ENCODE measurements at regions not wholly inside any gene's neighbourhood (a gene's known extent, or its start where the extent isn't known, plus 50 kb on each side); places are given as distances from the start of the nearest gene placed in this dataset.

DNA sequence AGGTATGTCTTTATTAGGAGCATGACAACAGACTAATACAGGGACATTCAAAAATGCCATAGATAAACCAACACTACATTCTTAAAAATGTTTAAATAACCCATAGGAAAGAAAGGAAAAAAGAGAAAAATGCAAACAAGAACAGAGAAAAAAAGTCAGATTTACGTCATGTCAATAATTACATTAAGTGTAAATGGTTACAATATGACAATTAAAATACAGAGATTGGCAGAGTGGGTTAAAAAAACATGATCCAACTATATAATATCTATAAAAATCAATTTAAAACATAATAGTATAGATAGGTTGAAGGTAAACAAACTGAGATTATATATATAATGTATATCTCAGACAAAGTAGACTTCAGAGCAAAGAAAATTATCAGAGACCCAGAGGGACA lies 255.8 kb downstream of the ANAPC1 start:
- Histone ChIP-seq H3K18ac (ENCODE audit: low read length) (no peak overlapping the region), H4K5ac (ENCODE audit: low read length) (no peak overlapping the region), H3K9ac (ENCODE audit: low read length) (no peak overlapping the region), H3K56ac (ENCODE audit: low read length) (no peak overlapping the region), H3K4ac (ENCODE audit: low read depth, low read length) (no peak overlapping the region), H3K23ac (ENCODE audit: low read length) (no peak overlapping the region), H3K4me2 (ENCODE audit: low read length) (no peak overlapping the region), H3K4me1 (ENCODE audit: control insufficient read depth, low read depth, low read length) (no peaks in the 10 kb centered on the region), H4K8ac (ENCODE audit: low read depth, low read length) (no peak overlapping the region), H2BK5ac (ENCODE audit: low read length) (no peak overlapping the region), H2BK120ac (ENCODE audit: low read depth, low read length) (no peak overlapping the region), H3K79me2 (ENCODE audit: control insufficient read depth, insufficient read depth, low read length) (no peaks in the 10 kb centered on the region), H3K4me3 (ENCODE audit: low read length) (no peak overlapping the region), H3K79me1 (ENCODE audit: low read length) (no peaks in the 10 kb centered on the region), H3K27ac (ENCODE audit: low read depth, low read length) (no peak overlapping the region), H3K27me3 (ENCODE audit: insufficient read depth, low read length, poor library complexity) (no peaks in the 10 kb centered on the region), H2BK15ac (replicated peaks; ENCODE audit: low read depth) (no peak overlapping the region), H2AK5ac (ENCODE audit: low read length) (no peak overlapping the region), H3K36me3 (ENCODE audit: control insufficient read depth, insufficient read depth, low read length) (no peaks in the 10 kb centered on the region)
- no peak for DNase-seq
- no CpG with 5 or more reads among the region's 1 CpG for WGBS (ENCODE audit: extremely low coverage, insufficient coverage, low lambda C conversion rate)

DNA sequence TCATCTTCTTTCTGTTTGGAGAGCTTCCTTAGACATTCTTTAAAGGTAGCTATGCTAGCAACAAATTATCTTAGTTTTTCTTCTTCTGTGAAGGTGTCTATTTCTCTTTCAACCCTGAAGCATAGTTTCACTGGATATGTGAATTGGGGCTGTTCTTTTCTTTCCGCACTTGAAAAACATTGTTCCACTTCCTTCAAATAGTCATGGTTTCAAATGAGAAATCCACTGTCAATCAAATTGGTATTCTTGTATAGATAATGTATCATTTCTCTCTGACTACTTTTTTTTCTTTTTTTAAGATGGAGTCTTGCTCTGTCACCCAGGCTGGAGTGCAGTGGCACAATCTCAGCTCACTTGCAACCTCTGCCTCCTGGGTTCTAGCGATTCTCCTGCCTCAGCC lies 254.0 kb downstream of the ANAPC1 start:
- Histone ChIP-seq H2BK120ac (ENCODE audit: low read depth, low read length) (no peak overlapping the region), H2BK5ac (ENCODE audit: low read length) (no peak overlapping the region), H3K4me1 (ENCODE audit: control insufficient read depth, low read depth, low read length) (no peaks in the 10 kb centered on the region), H4K8ac (ENCODE audit: low read depth, low read length) (no peak overlapping the region), H4K5ac (ENCODE audit: low read length) (no peak overlapping the region), H3K18ac (ENCODE audit: low read length) (no peak overlapping the region), H3K27me3 (ENCODE audit: insufficient read depth, low read length, poor library complexity) (no peaks in the 10 kb centered on the region), H3K4ac (ENCODE audit: low read depth, low read length) (no peak overlapping the region), H3K27ac (ENCODE audit: low read depth, low read length) (no peak overlapping the region), H3K79me1 (ENCODE audit: low read length) (no peaks in the 10 kb centered on the region), H3K23ac (ENCODE audit: low read length) (no peak overlapping the region), H3K79me2 (ENCODE audit: control insufficient read depth, insufficient read depth, low read length) (no peaks in the 10 kb centered on the region), H2BK15ac (replicated peaks; ENCODE audit: low read depth) (no peak overlapping the region), H3K4me3 (ENCODE audit: low read length) (no peak overlapping the region), H3K4me2 (ENCODE audit: low read length) (no peak overlapping the region), H2AK5ac (ENCODE audit: low read length) (no peak overlapping the region), H3K36me3 (ENCODE audit: control insufficient read depth, insufficient read depth, low read length) (no peaks in the 10 kb centered on the region), H3K56ac (ENCODE audit: low read length) (no peak overlapping the region), H3K9ac (ENCODE audit: low read length) (no peak overlapping the region)
- WGBS (ENCODE audit: extremely low coverage, insufficient coverage, low lambda C conversion rate), result no CpG with 5 or more reads among the region's 2 CpGs
- no peak for DNase-seq

DNA sequence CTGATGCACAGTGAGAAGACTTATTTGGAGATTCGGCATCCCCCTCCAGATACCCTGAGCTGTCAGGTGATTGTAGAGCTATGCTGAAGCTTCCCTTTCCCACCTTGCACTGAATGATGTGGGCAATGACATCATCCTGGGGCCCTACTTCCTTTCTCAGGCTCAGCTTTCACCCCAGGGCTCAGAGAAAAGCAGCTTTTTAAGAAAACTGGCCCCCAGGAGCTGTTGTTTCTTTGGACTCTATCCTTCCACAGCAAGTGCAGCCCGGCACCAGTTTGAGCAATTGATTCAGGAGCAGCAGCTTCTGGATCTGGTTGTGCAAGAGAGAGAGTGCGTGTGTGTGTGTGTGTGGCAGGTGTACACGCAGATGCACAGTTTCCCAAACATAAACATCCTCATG lies 251.3 kb downstream of the ANAPC1 start:
- no peak overlapping the region for H2BK5ac ChIP-seq (ENCODE audit: low read length)
- no peak overlapping the region for H3K9ac ChIP-seq (ENCODE audit: low read length)
- H3K23ac ChIP-seq (ENCODE audit: low read length), result no peak overlapping the region
- H3K27ac ChIP-seq (ENCODE audit: low read depth, low read length), result no peak overlapping the region
- no peaks in the 10 kb centered on the region for H3K4me1 ChIP-seq (ENCODE audit: control insufficient read depth, low read depth, low read length)
- H3K4me2 ChIP-seq (ENCODE audit: low read length), result no peak overlapping the region
- no peak overlapping the region for H4K5ac ChIP-seq (ENCODE audit: low read length)
- H3K79me1 ChIP-seq (ENCODE audit: low read length), result no peaks in the 10 kb centered on the region
- H2AK5ac ChIP-seq (ENCODE audit: low read length), result no peak overlapping the region
- H3K4ac ChIP-seq (ENCODE audit: low read depth, low read length), result no peak overlapping the region
- no CpG with 5 or more reads among the region's 4 CpGs for WGBS (ENCODE audit: extremely low coverage, insufficient coverage, low lambda C conversion rate)
- H3K4me3 ChIP-seq (ENCODE audit: low read length), result no peak overlapping the region
- no peak overlapping the region for H3K18ac ChIP-seq (ENCODE audit: low read length)
- H3K79me2 ChIP-seq (ENCODE audit: control insufficient read depth, insufficient read depth, low read length), result no peaks in the 10 kb centered on the region
- no peaks in the 10 kb centered on the region for H3K36me3 ChIP-seq (ENCODE audit: control insufficient read depth, insufficient read depth, low read length)
- no peak overlapping the region for H2BK15ac ChIP-seq (replicated peaks; ENCODE audit: low read depth)
- H2BK120ac ChIP-seq (ENCODE audit: low read depth, low read length), result no peak overlapping the region
- H4K8ac ChIP-seq (ENCODE audit: low read depth, low read length), result no peak overlapping the region
- H3K56ac ChIP-seq (ENCODE audit: low read length), result no peak overlapping the region
- peak; percentile 26 for DNase-seq
- H3K27me3 ChIP-seq (ENCODE audit: insufficient read depth, low read length, poor library complexity), result no peaks in the 10 kb centered on the region

DNA sequence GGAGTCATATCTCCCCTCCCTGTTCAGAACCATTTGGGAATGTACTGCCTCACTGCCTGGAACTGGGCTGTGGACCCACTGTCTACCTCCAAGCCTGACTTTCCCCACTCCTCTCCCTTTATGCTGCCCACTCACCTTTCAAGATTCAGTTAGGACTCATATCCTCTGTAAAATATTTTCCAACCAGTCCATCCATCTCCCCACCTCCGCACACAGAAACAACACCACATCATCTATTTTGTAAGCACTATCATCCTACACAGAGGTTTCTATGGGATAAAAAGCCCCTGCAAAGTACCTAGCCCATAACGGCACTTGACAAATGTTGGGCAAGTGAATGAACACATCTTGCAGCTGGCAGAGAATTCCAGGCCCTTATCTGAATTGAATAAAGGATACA lies 250.8 kb downstream of the ANAPC1 start:
- H3K4me3 ChIP-seq (ENCODE audit: low read length), result no peak overlapping the region
- no peak overlapping the region for H4K8ac ChIP-seq (ENCODE audit: low read depth, low read length)
- no peak overlapping the region for H3K27ac ChIP-seq (ENCODE audit: low read depth, low read length)
- no peaks in the 10 kb centered on the region for H3K4me1 ChIP-seq (ENCODE audit: control insufficient read depth, low read depth, low read length)
- H3K79me1 ChIP-seq (ENCODE audit: low read length), result no peaks in the 10 kb centered on the region
- no CpG with 5 or more reads among the region's 2 CpGs for WGBS (ENCODE audit: extremely low coverage, insufficient coverage, low lambda C conversion rate)
- no peak for DNase-seq
- no peak overlapping the region for H3K4me2 ChIP-seq (ENCODE audit: low read length)
- no peak overlapping the region for H2BK120ac ChIP-seq (ENCODE audit: low read depth, low read length)
- no peak overlapping the region for H3K18ac ChIP-seq (ENCODE audit: low read length)
- H3K4ac ChIP-seq (ENCODE audit: low read depth, low read length), result no peak overlapping the region
- no peak overlapping the region for H4K5ac ChIP-seq (ENCODE audit: low read length)
- no peaks in the 10 kb centered on the region for H3K27me3 ChIP-seq (ENCODE audit: insufficient read depth, low read length, poor library complexity)
- no peak overlapping the region for H3K23ac ChIP-seq (ENCODE audit: low read length)
- no peak overlapping the region for H2AK5ac ChIP-seq (ENCODE audit: low read length)
- H3K36me3 ChIP-seq (ENCODE audit: control insufficient read depth, insufficient read depth, low read length), result no peaks in the 10 kb centered on the region
- no peak overlapping the region for H3K9ac ChIP-seq (ENCODE audit: low read length)
- H2BK5ac ChIP-seq (ENCODE audit: low read length), result no peak overlapping the region
- no peaks in the 10 kb centered on the region for H3K79me2 ChIP-seq (ENCODE audit: control insufficient read depth, insufficient read depth, low read length)
- H3K56ac ChIP-seq (ENCODE audit: low read length), result no peak overlapping the region
- H2BK15ac ChIP-seq (replicated peaks; ENCODE audit: low read depth), result no peak overlapping the region

DNA sequence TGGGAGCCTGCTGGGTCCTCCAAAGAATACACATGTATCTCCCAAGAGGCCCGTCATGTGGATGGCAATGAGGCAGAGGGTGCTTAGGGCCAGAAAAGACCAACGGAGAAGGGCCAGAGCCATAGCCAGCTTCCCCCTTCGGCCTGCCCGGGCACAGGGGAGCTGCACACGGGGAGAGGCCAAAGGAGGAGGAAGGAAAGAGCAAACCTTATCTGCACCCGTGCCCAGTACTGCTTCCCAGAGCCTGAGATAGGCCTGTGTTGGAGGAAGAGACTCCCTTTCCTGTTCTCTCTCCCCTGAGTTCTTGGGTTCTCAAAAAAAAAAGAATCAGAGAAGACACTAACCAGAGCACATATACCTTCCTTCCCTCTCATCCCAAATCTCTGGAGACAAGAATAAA lies 250.3 kb downstream of the ANAPC1 start:
- no peaks in the 10 kb centered on the region for H3K79me1 ChIP-seq (ENCODE audit: low read length)
- H4K5ac ChIP-seq (ENCODE audit: low read length), result no peak overlapping the region
- no peak overlapping the region for H3K18ac ChIP-seq (ENCODE audit: low read length)
- H3K9ac ChIP-seq (ENCODE audit: low read length), result no peak overlapping the region
- no peaks in the 10 kb centered on the region for H3K36me3 ChIP-seq (ENCODE audit: control insufficient read depth, insufficient read depth, low read length)
- no peak for DNase-seq
- H3K4me3 ChIP-seq (ENCODE audit: low read length), result no peak overlapping the region
- WGBS (ENCODE audit: extremely low coverage, insufficient coverage, low lambda C conversion rate), result no CpG with 5 or more reads among the region's 6 CpGs
- H3K27me3 ChIP-seq (ENCODE audit: insufficient read depth, low read length, poor library complexity), result no peaks in the 10 kb centered on the region
- no peak overlapping the region for H4K8ac ChIP-seq (ENCODE audit: low read depth, low read length)
- H3K79me2 ChIP-seq (ENCODE audit: control insufficient read depth, insufficient read depth, low read length), result no peaks in the 10 kb centered on the region
- H3K23ac ChIP-seq (ENCODE audit: low read length), result no peak overlapping the region
- H2BK5ac ChIP-seq (ENCODE audit: low read length), result no peak overlapping the region
- no peak overlapping the region for H3K56ac ChIP-seq (ENCODE audit: low read length)
- H3K4me2 ChIP-seq (ENCODE audit: low read length), result no peak overlapping the region
- H3K27ac ChIP-seq (ENCODE audit: low read depth, low read length), result no peak overlapping the region
- H2AK5ac ChIP-seq (ENCODE audit: low read length), result no peak overlapping the region
- no peak overlapping the region for H2BK15ac ChIP-seq (replicated peaks; ENCODE audit: low read depth)
- no peaks in the 10 kb centered on the region for H3K4me1 ChIP-seq (ENCODE audit: control insufficient read depth, low read depth, low read length)
- no peak overlapping the region for H2BK120ac ChIP-seq (ENCODE audit: low read depth, low read length)
- H3K4ac ChIP-seq (ENCODE audit: low read depth, low read length), result no peak overlapping the region

DNA sequence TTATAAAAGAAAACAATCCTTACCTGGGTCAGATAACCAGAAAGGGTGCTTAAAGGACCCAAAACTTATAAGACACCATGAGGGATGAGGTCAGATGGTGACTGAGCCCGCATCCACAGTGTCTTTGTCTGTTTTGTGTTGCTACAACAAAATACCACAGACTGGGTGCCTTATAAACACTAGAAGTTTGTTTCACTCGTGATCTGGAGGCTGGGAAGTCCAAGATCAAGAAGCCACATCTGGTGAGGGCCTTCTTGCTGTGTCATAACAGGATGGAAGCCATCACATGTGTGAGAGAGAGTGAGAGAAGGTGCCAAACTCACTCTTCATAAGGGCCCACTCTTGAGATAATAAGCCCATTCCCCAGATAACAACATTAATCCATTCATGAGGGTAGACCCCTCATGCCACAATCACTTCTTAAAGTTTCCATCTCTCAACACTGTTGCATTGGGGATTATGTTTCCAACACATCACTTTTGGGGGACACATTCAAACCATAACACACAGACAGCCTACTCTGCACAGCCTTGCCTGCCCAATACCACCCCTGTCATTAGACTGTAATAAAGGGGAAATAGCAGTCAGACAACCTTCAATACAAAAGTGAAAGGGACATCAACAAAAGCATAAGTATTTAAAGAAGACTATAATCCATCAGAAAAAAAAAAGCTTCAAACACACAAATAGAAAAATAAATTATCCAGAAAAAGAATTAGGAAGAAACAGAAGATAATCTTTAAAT lies 249.8 kb downstream of the ANAPC1 start:
- no peaks in the 10 kb centered on the region for H3K36me3 ChIP-seq (ENCODE audit: control insufficient read depth, insufficient read depth, low read length)
- no peaks in the 10 kb centered on the region for H3K4me1 ChIP-seq (ENCODE audit: control insufficient read depth, low read depth, low read length)
- no peak overlapping the region for H3K4me3 ChIP-seq (ENCODE audit: low read length)
- H2BK15ac ChIP-seq (replicated peaks; ENCODE audit: low read depth), result no peak overlapping the region
- no peak overlapping the region for H2BK5ac ChIP-seq (ENCODE audit: low read length)
- H3K79me1 ChIP-seq (ENCODE audit: low read length), result no peaks in the 10 kb centered on the region
- no CpG with 5 or more reads among the region's 2 CpGs for WGBS (ENCODE audit: extremely low coverage, insufficient coverage, low lambda C conversion rate)
- no peaks in the 10 kb centered on the region for H3K79me2 ChIP-seq (ENCODE audit: control insufficient read depth, insufficient read depth, low read length)
- no peak overlapping the region for H3K4ac ChIP-seq (ENCODE audit: low read depth, low read length)
- no peak for DNase-seq
- no peak overlapping the region for H3K9ac ChIP-seq (ENCODE audit: low read length)
- H2BK120ac ChIP-seq (ENCODE audit: low read depth, low read length), result no peak overlapping the region
- no peak overlapping the region for H4K8ac ChIP-seq (ENCODE audit: low read depth, low read length)
- no peak overlapping the region for H3K56ac ChIP-seq (ENCODE audit: low read length)
- H3K23ac ChIP-seq (ENCODE audit: low read length), result no peak overlapping the region
- H3K27ac ChIP-seq (ENCODE audit: low read depth, low read length), result no peak overlapping the region
- H2AK5ac ChIP-seq (ENCODE audit: low read length), result no peak overlapping the region
- no peak overlapping the region for H3K4me2 ChIP-seq (ENCODE audit: low read length)
- no peak overlapping the region for H3K18ac ChIP-seq (ENCODE audit: low read length)
- H4K5ac ChIP-seq (ENCODE audit: low read length), result no peak overlapping the region
- H3K27me3 ChIP-seq (ENCODE audit: insufficient read depth, low read length, poor library complexity), result no peaks in the 10 kb centered on the region
